Testis (tissue), 2 donors: ENCODE measurements at regions not wholly inside any gene's neighbourhood (a gene's known extent, or its start where the extent isn't known, plus 50 kb on each side); places are given as distances from the start of the nearest gene placed in this dataset.

Experiments
- CTCF ChIP-seq, 3 experiments: fragments of 450-650 bp in 2 of 3; fragments of 200-600 bp in 1 of 3; sonication (generic) in 1 of 3; IDR thresholded peaks; one replicate each; pipeline ENCODE4 v1.5.1; 2016 to 2019; ENCODE audit warnings: antibody characterized with exemption in 3 of 3, mild to moderate bottlenecking in 2 of 3, moderate library complexity in 1 of 3
- POLR2A ChIP-seq: fragments of 450-650 bp; IDR thresholded peaks from one replicate; pipeline ENCODE4 v1.6.1; 2017; ENCODE audit warnings: antibody characterized with exemption, mild to moderate bottlenecking, moderate library complexity

- TF ChIP-seq CTCF (IDR thresholded peaks at IDR 0.05) (no peak), POLR2A (no peak)
Measured at GRCh38 chr2:199057936-199058335, 399.8 kb downstream of the SATB2 start.
